ENCODE measurements at regions not wholly inside any gene's neighbourhood (a gene's known extent, or its start where the extent isn't known, plus 50 kb on each side); places are given as distances from the start of the nearest gene placed in this dataset.
A peak's percentile ranks its signal among the peaks of the same experiment; 100 is the strongest.

- Histone ChIP-seq H3K79me2 (ENCODE audit: control insufficient read depth in 1 of 2, insufficient read depth in 2 of 2, low read length in 2 of 2) (no peaks in the 10 kb centered on the region), H3K9me3 (ENCODE audit: insufficient read depth in 2 of 2, low read depth in 1 of 2, low read length in 1 of 2) (no peaks in the 10 kb centered on the region), H2AFZ (ENCODE audit: low read length) (no peak overlapping the region), H4K20me1 (replicated peaks in 1 of 2; ENCODE audit: control insufficient read depth in 1 of 2, insufficient read depth in 2 of 2, low read length in 2 of 2) (no peaks in the 10 kb centered on the region), H3K27me3 (replicated peaks in 1 of 4; ENCODE audit: control insufficient read depth in 3 of 4, extremely low read depth in 1 of 4, insufficient read depth in 3 of 4, low read length in 3 of 4) (no peaks in the 10 kb centered on the region), H3K4me1 (replicated peaks in 1 of 4; ENCODE audit: control insufficient read depth in 3 of 4, insufficient read depth in 4 of 4, low read length in 3 of 4) (peaks cover 0 to 3% (median 0%) of the 10 kb centered on the region in 4 experiments; a peak in 1 of 7 replicates), H3K4me3 (ENCODE audit: extremely low read depth in 1 of 4, insufficient read depth in 2 of 4, low read depth in 3 of 4, low read length in 4 of 4) (no peak overlapping the region), H3K9ac (replicated peaks in 1 of 4; ENCODE audit: extremely low read depth in 1 of 4, low read depth in 3 of 4, low read length in 3 of 4) (no peak overlapping the region), H4K5ac (ENCODE audit: insufficient read length, low read depth, low read length) (no peak overlapping the region), H3K14ac (ENCODE audit: insufficient read length) (no peak overlapping the region), H2AK5ac (ENCODE audit: low read depth, low read length) (no peak overlapping the region), H3K4me2 (ENCODE audit: insufficient read depth in 1 of 2, low read depth in 2 of 2, low read length in 2 of 2) (no peak overlapping the region), H2BK120ac (replicated peaks; ENCODE audit: low read depth, low read length) (no peak overlapping the region), H3K23ac (ENCODE audit: insufficient read length) (no peak overlapping the region), H2BK12ac (ENCODE audit: low read depth, low read length) (no peak overlapping the region), H3K56ac (replicated peaks; ENCODE audit: insufficient read length, low read depth, low read length) (no peak overlapping the region), H4K8ac (ENCODE audit: extremely low read depth, insufficient read depth, low read length) (no peak overlapping the region), H2BK5ac (ENCODE audit: low read depth, low read length) (no peak overlapping the region), H3K36me3 (ENCODE audit: control insufficient read depth in 2 of 4, insufficient read depth in 4 of 4, low read length in 3 of 4) (no peaks in the 10 kb centered on the region), H2BK15ac (ENCODE audit: low read length) (no peak overlapping the region), H3K18ac (ENCODE audit: extremely low read depth, low read length) (no peak overlapping the region), H2BK20ac (ENCODE audit: low read length) (no peak overlapping the region), H3K79me1 (ENCODE audit: low read depth, low read length) (no peaks in the 10 kb centered on the region), H3K23me2 (ENCODE audit: low read depth, low read length) (no peaks in the 10 kb centered on the region; the same call in 1 of the 2 replicates), H3K4ac (replicated peaks; ENCODE audit: insufficient read length, low read depth, low read length) (no peak overlapping the region), H3K27ac (ENCODE audit: low read depth, low read length) (no peak overlapping the region), H4K91ac (replicated peaks; ENCODE audit: insufficient read length, low read length) (no peak overlapping the region)
- ChIA-PET CTCF (ENCODE audit: partially characterized antibody) (interaction anchor here (0.9 to 1.8 kb wide), 2 partner anchors 9 to 15 kb away, joined by 4 to 5 read pairs; no protein-coding TSS in a partner anchor), POLR2A (ENCODE audit: partially characterized antibody) (no interaction called here)
- DNase-seq (ENCODE audit: low read depth in 1 of 2, low spot score in 2 of 2) (no peak), FAIRE-seq (no peak)
- WGBS, 2 experiments (ENCODE audit: extremely low coverage in 1 of 2, insufficient coverage in 1 of 2, insufficient read length in 1 of 2, insufficient replicate concordance in 2 of 2, low coverage in 1 of 2, low lambda C conversion rate in 2 of 2, missing lambda C conversion rate in 1 of 2): 76% methylated on average over 7 of the region's 7 CpGs; no CpG with 5 or more reads in 1 of the 2 experiments
- TF ChIP-seq RAD21 (IDR thresholded peaks at IDR 0.05 in 1 of 2, conservative IDR thresholded peaks at IDR 0.05 in 1 of 2; ENCODE audit: low read depth in 2 of 2, low read length in 2 of 2) (peak; percentile 26 to 40; a peak in 2 of 4 replicates), NANOG (IDR thresholded peaks at IDR 0.05; ENCODE audit: insufficient read depth, low read depth, low read length, poor library complexity, severe bottlenecking) (no peak), CTCF (IDR thresholded peaks at IDR 0.05; ENCODE audit: control extremely low read depth in 1 of 3, insufficient read depth in 1 of 3, low read depth in 1 of 3, low read length in 3 of 3) (peak; percentile 19 to 30 (median 26); a peak in 3 of 4 replicates)
These were observed 390.1 kb downstream of the HRH4 start for GRCh38 chr18:24850532-24850931.
